ENCODE measurements at regions not wholly inside any gene's neighbourhood (a gene's known extent, or its start where the extent isn't known, plus 50 kb on each side); places are given as distances from the start of the nearest gene placed in this dataset.

- no peak overlapping the region for H3K4me3 ChIP-seq (ENCODE audit: low read length in 2 of 2)
- H3K9me3 ChIP-seq (ENCODE audit: control insufficient read depth, low read length), result no peaks in the 10 kb centered on the region
- ATAC-seq (ENCODE audit: low FRiP score) (no peak), DNase-seq (no peak)
- H3K36me3 ChIP-seq (ENCODE audit: control insufficient read depth in 1 of 2, insufficient read depth in 2 of 2, low read length in 1 of 2), result no peaks in the 10 kb centered on the region
- H3K27ac ChIP-seq (ENCODE audit: low read depth in 1 of 2, low read length in 2 of 2), result no peak overlapping the region
- H3K27me3 ChIP-seq (ENCODE audit: control insufficient read depth in 1 of 2, insufficient read depth in 2 of 2, low read length in 1 of 2), result no peaks in the 10 kb centered on the region
- intact Hi-C loops (cut with DNase I), result no loop called here
- H3K4me1 ChIP-seq (ENCODE audit: control insufficient read depth in 1 of 2, insufficient read depth in 2 of 2, low read length in 2 of 2), result no peaks in the 10 kb centered on the region
- WGBS, 2 donors, result 81 to 88% methylated on average over 7 of the region's 7 CpGs
Observed at GRCh38 chr1:230517326-230517725, 91.2 kb upstream of the PGBD5 start.

GRCh38 chr1:230516889-230517288 is 90.8 kb upstream of the PGBD5 start:
- no peaks in the 10 kb centered on the region for H3K4me1 ChIP-seq (ENCODE audit: control insufficient read depth in 1 of 2, insufficient read depth in 2 of 2, low read length in 2 of 2)
- H3K4me3 ChIP-seq (ENCODE audit: low read length in 2 of 2), result no peak overlapping the region
- no peaks in the 10 kb centered on the region for H3K9me3 ChIP-seq (ENCODE audit: control insufficient read depth, low read length)
- 40 to 44% methylated on average over 6 of the region's 6 CpGs for WGBS, 2 donors
- intact Hi-C loops (cut with DNase I), result no loop called here
- no peaks in the 10 kb centered on the region for H3K36me3 ChIP-seq (ENCODE audit: control insufficient read depth in 1 of 2, insufficient read depth in 2 of 2, low read length in 1 of 2)
- no peak for ATAC-seq (ENCODE audit: low FRiP score)
- H3K27ac ChIP-seq (ENCODE audit: low read depth in 1 of 2, low read length in 2 of 2), result no peak overlapping the region
- no peaks in the 10 kb centered on the region for H3K27me3 ChIP-seq (ENCODE audit: control insufficient read depth in 1 of 2, insufficient read depth in 2 of 2, low read length in 1 of 2)
- DNase-seq, result no peak

- H3K27me3 ChIP-seq (ENCODE audit: control insufficient read depth in 1 of 2, insufficient read depth in 2 of 2, low read length in 1 of 2), result no peaks in the 10 kb centered on the region
- no peaks in the 10 kb centered on the region for H3K9me3 ChIP-seq (ENCODE audit: control insufficient read depth, low read length)
- no peak overlapping the region for H3K4me3 ChIP-seq (ENCODE audit: low read length in 2 of 2)
- ATAC-seq (ENCODE audit: low FRiP score) (no peak), DNase-seq (no peak)
- intact Hi-C loops (cut with DNase I), result no loop called here
- no peaks in the 10 kb centered on the region for H3K4me1 ChIP-seq (ENCODE audit: control insufficient read depth in 1 of 2, insufficient read depth in 2 of 2, low read length in 2 of 2)
- no peak overlapping the region for H3K27ac ChIP-seq (ENCODE audit: low read depth in 1 of 2, low read length in 2 of 2)
- 52 to 59% methylated on average over 9 of the region's 9 CpGs for WGBS, 2 donors
- no peaks in the 10 kb centered on the region for H3K36me3 ChIP-seq (ENCODE audit: control insufficient read depth in 1 of 2, insufficient read depth in 2 of 2, low read length in 1 of 2)
Observed at GRCh38 chr1:230515451-230516145, 89.5 kb upstream of the PGBD5 start.

DNA sequence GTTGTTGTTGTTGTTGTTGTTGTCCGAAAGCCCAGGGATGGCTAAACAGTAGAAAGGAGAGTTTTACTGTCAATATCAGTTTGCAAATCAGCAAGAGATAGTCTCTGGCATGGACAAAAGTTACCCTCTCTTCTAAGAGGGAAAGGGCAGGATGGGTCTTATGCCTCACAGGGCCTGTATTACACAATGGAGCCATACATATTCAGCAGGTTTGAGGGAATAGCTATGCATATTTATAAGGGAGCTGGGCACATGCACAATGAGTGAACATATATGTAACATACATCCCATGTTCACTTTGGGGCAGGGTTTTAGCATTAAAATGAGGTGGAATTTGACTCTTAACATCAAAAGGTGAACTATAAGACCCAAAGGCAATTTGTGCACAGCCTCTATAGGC is 84.4 kb upstream of the PGBD5 start:
- WGBS, 2 donors, result 100% methylated on average over 1 of the region's 1 CpG
- intact Hi-C loops (cut with DNase I), result no loop called here
- Histone ChIP-seq H3K4me1 (ENCODE audit: control insufficient read depth in 1 of 2, insufficient read depth in 2 of 2, low read length in 2 of 2) (no peaks in the 10 kb centered on the region), H3K4me3 (ENCODE audit: low read length in 2 of 2) (no peak overlapping the region), H3K27me3 (ENCODE audit: control insufficient read depth in 1 of 2, insufficient read depth in 2 of 2, low read length in 1 of 2) (peaks cover 0 to 3% of the 10 kb centered on the region in 2 donors), H3K36me3 (ENCODE audit: control insufficient read depth in 1 of 2, insufficient read depth in 2 of 2, low read length in 1 of 2) (no peaks in the 10 kb centered on the region), H3K27ac (ENCODE audit: low read depth in 1 of 2, low read length in 2 of 2) (no peak overlapping the region), H3K9me3 (ENCODE audit: control insufficient read depth, low read length) (no peaks in the 10 kb centered on the region)
- no peak for ATAC-seq (ENCODE audit: low FRiP score)
- DNase-seq, result no peak

- ATAC-seq (ENCODE audit: low FRiP score), result no peak
- H3K36me3 ChIP-seq (ENCODE audit: control insufficient read depth in 1 of 2, insufficient read depth in 2 of 2, low read length in 1 of 2), result no peaks in the 10 kb centered on the region
- H3K4me1 ChIP-seq (ENCODE audit: control insufficient read depth in 1 of 2, insufficient read depth in 2 of 2, low read length in 2 of 2), result no peaks in the 10 kb centered on the region
- no peak overlapping the region for H3K27ac ChIP-seq (ENCODE audit: low read depth in 1 of 2, low read length in 2 of 2)
- no peaks in the 10 kb centered on the region for H3K9me3 ChIP-seq (ENCODE audit: control insufficient read depth, low read length)
- H3K27me3 ChIP-seq (ENCODE audit: control insufficient read depth in 1 of 2, insufficient read depth in 2 of 2, low read length in 1 of 2), result peaks cover 0 to 3% of the 10 kb centered on the region in 2 donors
- intact Hi-C loops (cut with DNase I), result no loop called here
- peak in 1 of 2 donors; percentile 65 for DNase-seq
- 70% methylated on average over 5 of the region's 5 CpGs for WGBS, 2 donors
- no peak overlapping the region for H3K4me3 ChIP-seq (ENCODE audit: low read length in 2 of 2)
Observed at GRCh38 chr1:230509281-230509977, 83.3 kb upstream of the PGBD5 start.

- peak; percentile 55 for ATAC-seq (ENCODE audit: low FRiP score)
- intact Hi-C loops (cut with DNase I), result no loop called here
- Histone ChIP-seq H3K27me3 (ENCODE audit: control insufficient read depth in 1 of 2, insufficient read depth in 2 of 2, low read length in 1 of 2) (peaks cover 0 to 3% of the 10 kb centered on the region in 2 donors), H3K4me1 (ENCODE audit: control insufficient read depth in 1 of 2, insufficient read depth in 2 of 2, low read length in 2 of 2) (no peaks in the 10 kb centered on the region), H3K4me3 (ENCODE audit: low read length in 2 of 2) (no peak overlapping the region), H3K27ac (ENCODE audit: low read depth in 1 of 2, low read length in 2 of 2) (no peak overlapping the region), H3K9me3 (ENCODE audit: control insufficient read depth, low read length) (no peaks in the 10 kb centered on the region), H3K36me3 (ENCODE audit: control insufficient read depth in 1 of 2, insufficient read depth in 2 of 2, low read length in 1 of 2) (no peaks in the 10 kb centered on the region)
- DNase-seq, result peak in 1 of 2 donors; percentile 67
- WGBS, 2 donors, result 8 to 10% methylated on average over 8 of the region's 8 CpGs
Observed at GRCh38 chr1:230507666-230508402, 81.7 kb upstream of the PGBD5 start.

DNA sequence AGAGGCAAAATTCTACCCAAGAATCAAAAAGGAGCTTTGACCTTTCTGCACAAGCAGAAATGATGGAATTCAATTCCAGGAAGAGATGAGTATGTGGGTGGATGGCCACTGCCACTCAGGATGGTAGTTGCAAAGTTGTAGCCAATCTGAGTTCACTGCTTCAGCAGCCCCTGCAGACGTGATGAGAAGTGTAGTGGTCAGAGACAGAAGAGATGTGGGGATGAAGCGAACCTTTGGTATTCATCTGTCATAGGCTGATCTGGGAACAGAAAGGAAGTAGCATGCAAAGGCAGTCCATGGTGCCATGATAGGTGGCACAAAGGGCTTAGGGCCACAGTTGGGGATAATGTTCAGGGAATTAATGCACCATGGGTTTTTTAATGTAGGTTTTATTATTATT is 81.1 kb upstream of the PGBD5 start:
- no peak for ATAC-seq (ENCODE audit: low FRiP score)
- H3K36me3 ChIP-seq (ENCODE audit: control insufficient read depth in 1 of 2, insufficient read depth in 2 of 2, low read length in 1 of 2), result no peaks in the 10 kb centered on the region
- no peaks in the 10 kb centered on the region for H3K4me1 ChIP-seq (ENCODE audit: control insufficient read depth in 1 of 2, insufficient read depth in 2 of 2, low read length in 2 of 2)
- H3K4me3 ChIP-seq (ENCODE audit: low read length in 2 of 2), result no peak overlapping the region
- WGBS, 2 donors, result 88 to 89% methylated on average over 2 of the region's 2 CpGs
- no peak for DNase-seq
- intact Hi-C loops (cut with DNase I), result no loop called here
- no peaks in the 10 kb centered on the region for H3K9me3 ChIP-seq (ENCODE audit: control insufficient read depth, low read length)
- peaks cover 0 to 3% of the 10 kb centered on the region in 2 donors for H3K27me3 ChIP-seq (ENCODE audit: control insufficient read depth in 1 of 2, insufficient read depth in 2 of 2, low read length in 1 of 2)
- H3K27ac ChIP-seq (ENCODE audit: low read depth in 1 of 2, low read length in 2 of 2), result no peak overlapping the region

- H3K9me3 ChIP-seq (ENCODE audit: control insufficient read depth, low read length), result no peaks in the 10 kb centered on the region
- no peak for DNase-seq
- ATAC-seq (ENCODE audit: low FRiP score), result no peak
- no peaks in the 10 kb centered on the region for H3K4me1 ChIP-seq (ENCODE audit: control insufficient read depth in 1 of 2, insufficient read depth in 2 of 2, low read length in 2 of 2)
- no peak overlapping the region for H3K4me3 ChIP-seq (ENCODE audit: low read length in 2 of 2)
- WGBS, 2 donors, result 90 to 94% methylated on average over 3 of the region's 3 CpGs
- H3K27me3 ChIP-seq (ENCODE audit: control insufficient read depth in 1 of 2, insufficient read depth in 2 of 2, low read length in 1 of 2), result peaks cover 0 to 3% of the 10 kb centered on the region in 2 donors
- no peak overlapping the region for H3K27ac ChIP-seq (ENCODE audit: low read depth in 1 of 2, low read length in 2 of 2)
- intact Hi-C loops (cut with DNase I), result no loop called here
- no peaks in the 10 kb centered on the region for H3K36me3 ChIP-seq (ENCODE audit: control insufficient read depth in 1 of 2, insufficient read depth in 2 of 2, low read length in 1 of 2)
Observed at GRCh38 chr1:230506451-230506850, 80.3 kb upstream of the PGBD5 start.
